Esophagus mucosa (tissue), 1 donor: ENCODE measurements at regions not wholly inside any gene's neighbourhood (a gene's known extent, or its start where the extent isn't known, plus 50 kb on each side); places are given as distances from the start of the nearest gene placed in this dataset.

Experiments used
- ATAC-seq: fragments of 200-7000 bp; cut with Tn5 transposase; one replicate; pipeline ENCODE4 v1.9.1; 2020
- donor health status: DM: yes; HTN: yes; CAD: no.

DNA sequence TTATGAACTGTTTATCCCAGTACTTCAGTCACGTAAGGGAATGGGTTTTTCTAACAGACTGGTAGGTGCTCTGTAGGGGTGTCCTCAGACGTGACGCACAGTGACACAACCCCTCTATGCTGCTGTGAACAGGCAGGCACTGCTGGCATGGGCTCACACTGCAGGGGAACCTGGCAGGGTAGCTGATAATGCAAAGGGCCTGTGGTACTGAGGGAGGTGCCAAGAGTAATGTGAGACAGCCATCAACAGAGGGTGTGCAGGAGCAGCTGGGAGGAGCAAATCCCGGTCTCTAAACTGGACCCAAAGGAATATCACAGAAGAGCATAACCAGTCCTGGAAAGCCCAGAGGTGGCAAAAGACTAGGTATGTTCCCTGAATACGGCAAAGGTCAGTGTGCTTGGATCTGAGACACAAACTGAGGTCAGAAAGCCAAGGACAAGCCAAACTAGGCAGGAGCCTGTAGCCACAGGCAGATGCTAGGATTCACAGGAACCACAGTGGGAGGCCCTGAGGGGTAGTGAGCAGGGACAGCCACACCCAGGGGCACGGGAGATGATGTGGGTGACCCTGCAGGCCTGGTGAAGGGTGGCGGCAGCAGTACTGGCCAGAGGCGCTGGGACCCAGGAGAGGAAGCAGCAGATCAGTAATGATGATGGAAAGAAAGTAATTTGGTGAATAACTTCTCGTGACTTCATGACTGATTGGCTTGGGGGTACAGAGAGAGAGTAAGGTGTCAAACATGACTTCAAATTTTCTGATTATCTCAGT, 248.1 kb upstream of the CHRNA7 start:
- no peak for ATAC-seq

DNA sequence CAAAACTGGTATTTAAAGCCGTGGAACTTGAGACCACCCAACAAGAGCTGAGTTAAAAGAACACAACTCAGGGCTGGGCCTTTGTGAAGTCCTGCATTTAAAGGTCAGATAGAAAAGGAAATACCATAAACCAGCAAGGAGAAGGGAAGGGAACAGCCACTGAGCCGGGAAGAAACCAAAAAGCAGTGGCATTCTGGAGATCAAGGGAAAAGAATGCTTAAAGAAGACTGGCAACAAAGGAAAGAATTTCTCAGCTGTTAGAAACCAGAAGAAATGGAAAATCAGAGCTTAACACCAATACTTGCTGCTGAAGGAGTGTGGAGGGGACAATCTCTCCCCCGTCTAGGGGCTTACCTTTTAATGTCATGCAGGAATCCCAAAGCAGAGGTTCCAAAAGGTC, 247.4 kb upstream of the CHRNA7 start:
- no peak for ATAC-seq

DNA sequence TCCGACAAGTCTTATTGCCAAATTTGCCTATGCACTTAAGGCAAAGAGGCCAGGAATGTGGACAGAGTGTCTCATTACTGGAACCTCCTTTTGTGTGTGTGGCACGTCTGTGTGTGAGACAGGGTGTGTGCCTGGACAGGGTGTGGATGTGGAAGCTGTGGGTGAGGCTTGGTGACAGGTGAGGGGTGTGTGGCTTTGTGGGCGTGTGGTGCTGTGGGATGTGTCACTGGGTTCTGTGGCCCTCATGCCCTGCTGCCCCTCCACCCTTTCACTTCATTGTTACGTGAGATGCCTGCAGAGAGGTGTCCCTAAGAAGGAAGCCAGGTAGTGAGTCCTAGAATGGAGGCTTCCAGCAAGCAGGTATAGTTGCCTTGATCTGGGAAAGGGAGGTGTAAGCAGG, 244.0 kb upstream of the CHRNA7 start:
- peak; percentile 64 for ATAC-seq

DNA sequence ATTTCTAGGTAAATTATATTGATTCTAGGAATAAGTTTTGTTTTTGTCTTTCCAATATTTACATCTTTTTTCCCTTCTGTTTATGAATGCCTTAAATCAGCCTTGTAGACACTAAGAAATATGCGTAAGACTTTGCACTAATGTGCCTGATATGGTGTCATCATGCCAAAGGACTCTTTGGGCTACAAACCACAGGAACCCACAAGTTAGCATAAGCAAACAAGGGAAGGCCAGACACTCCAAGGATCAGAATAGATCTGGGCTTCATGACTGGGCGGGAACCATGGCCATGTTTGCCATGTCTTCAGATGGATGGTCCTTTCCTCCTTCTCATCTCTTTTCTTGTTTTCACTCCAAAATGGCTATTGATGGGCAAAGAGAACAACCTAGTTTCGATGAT, 242.2 kb upstream of the CHRNA7 start:
- no peak for ATAC-seq

DNA sequence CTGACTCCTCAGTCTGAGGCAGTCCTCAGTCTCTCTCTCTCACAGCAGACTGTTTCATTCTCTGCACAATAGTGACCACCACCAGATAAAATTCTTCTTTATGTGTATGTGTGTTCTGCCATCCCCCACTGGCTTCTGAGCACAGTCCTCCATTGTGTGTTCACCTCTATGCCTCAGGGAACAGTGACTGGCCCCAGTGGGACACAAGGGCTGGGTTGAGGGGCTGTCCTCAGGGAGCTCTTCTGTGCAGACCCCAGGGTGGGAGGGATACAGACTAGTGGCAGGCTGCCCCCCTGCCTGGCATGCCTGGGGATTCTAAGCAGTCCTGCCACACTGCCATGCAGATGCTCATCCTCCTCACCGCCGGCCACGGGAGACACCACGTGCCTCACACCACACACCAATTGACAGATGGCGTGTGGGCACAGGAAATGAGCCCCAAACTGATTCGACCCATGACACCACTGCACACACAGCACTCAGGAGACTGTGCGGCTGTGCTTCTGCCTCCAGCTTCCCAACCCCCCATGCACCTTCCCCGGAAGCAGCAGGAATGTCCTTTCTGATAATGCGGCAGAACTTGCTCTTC, 237.6 kb upstream of the CHRNA7 start:
- no peak for ATAC-seq

DNA sequence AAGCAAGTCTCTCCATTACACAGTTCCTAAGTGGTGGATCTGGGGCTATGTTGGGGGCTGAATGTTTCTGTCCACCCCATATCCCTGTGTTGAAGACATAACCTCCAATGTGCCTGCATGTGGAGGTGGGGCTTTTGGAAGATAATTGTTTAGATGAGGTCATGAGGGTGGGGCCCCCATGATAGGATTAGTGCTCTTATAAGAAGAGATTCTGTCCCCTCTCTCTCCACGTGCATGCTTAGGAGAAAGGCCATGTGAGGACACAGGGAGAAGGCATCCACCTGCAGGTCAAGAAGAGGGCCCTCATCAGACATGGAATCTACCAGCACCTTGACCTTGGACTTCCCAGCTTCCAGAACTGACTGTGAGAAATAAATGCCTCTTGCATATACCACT, 231.0 kb upstream of the CHRNA7 start:
- ATAC-seq, result no peak

DNA sequence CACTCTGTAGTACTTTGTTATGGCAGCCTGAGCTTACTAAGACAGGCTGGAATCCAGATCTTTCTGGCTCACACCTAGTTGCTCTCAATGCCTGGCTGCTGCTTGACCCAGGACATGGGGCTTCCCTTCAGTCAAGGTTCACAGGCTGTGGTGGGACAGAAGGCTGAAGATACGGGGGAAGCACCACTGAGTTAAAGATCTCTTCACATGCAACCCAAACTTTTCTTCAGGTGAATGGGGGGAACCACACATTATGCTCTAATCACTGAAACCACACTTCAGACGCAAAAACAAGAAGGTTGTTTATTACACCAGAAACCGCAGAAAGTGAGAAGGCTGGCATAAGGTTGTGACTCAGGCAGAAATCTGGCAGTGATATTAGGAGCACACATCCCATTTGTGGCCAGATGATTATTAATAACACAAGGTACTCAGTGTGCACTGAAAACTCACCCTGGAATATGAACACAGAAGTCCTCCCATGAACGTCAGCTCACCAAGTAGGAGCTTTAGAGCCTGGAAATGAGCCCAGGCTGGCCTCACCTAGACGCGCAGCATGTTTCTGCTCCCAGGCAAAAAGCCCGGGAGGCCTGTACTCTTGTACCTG, 230.5 kb upstream of the CHRNA7 start:
- no peak for ATAC-seq

DNA sequence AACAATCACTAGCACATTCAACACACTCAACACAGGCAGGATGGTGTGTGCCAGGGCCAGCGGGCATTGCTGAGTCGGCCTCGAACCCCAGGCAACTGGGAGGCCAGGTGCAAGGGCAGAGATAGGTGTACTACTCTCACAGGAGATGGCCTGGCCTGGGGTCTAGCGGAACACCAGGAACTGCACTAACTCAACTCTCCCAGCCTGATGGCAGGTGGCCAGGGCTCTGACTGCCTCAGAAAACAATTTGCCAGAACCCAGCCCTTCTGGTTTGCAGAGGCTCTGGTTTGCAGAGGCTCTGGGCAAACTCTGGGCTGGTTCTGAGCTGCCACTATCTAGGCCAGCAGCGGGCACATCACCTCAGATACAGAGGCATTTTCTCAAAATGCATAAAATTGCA, 229.2 kb upstream of the CHRNA7 start:
- no peak for ATAC-seq

DNA sequence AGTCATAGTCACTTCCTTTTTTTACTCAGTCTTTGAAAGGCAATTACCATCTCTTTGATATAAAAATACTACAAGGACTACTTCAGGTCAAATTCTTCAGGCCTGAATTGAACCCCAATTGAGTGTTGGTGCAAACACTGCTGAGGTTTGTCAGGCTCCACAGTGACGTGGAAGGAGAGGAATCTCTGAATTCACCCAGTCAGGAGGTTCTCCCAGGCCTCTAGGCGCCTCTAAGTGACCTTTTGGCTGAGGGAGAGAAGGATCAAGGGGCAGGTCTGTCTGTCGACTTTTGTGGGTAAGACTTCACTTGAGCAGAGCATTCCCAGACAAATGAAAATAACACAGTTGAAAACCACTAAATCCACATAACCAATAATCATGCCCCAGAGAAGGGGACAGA, 227.6 kb upstream of the CHRNA7 start:
- ATAC-seq, result no peak

DNA sequence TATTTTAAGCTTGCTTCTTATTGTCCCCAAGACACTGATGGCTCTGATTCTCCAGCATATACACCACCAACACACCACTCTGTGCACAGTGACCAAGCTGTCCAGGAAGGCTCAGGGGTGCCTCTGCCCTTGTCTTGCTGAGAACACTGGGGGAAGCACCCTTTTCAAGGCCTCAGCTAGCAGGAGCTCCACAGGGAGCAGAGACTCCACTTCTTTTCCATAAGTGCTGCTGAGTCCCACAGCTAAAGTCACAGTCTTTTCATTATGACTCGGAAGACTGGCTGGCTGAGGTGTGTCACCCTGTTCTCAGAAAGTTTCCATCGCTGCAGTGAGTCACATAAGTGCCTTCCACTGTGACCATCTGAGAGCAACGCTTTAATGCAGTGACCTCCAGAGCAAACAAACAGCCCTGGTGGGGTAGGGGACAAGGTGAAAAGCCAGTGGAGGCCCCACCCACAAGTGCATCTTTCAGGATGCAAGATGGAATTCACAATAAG, 226.9 kb upstream of the CHRNA7 start:
- ATAC-seq, result no peak

DNA sequence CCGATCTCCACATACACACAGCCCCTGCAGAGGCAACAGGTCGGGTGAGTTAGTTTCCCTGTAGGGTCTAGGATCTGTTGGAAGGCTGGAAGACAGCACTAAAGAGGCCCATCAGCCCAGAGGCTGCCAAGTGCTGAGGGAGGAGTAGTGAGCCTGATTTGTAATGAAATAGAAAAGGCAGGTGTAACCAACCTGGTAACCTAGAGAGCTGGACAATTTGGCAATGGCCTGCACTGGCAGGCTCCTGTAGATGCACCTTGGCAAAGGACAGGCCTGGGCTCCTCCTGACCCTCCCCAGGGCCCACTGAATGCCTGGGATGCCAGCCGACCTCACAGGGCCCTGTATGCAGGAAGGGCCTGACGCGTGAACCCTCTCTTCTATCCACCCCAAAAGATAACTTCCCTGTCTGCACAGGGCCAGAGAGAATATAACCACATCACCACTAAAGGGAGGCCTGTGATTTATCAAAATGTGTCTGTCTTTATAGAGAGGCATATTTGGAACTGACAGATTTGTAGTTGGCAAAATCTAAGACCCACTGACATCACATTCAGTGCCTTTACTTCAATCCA, 225.1 kb upstream of the CHRNA7 start:
- ATAC-seq, result no peak

DNA sequence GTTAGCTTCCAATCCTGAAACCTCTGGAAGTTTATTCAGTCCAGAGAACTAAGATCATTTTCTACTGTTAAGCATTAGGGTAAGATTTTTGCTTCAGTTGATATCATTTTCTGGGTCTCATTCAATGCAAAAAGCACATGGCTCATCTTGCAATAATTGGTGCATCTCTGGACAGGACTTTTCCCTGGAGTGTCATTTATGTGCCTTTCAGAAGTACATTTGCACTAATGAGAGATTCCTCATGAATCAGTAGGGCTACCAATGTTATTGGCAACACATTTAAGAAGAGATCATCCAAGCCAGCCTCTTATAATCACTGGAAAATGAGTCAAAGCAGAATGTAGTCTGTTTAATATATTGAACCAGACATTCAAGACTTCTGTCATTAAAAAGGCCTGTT, 224.2 kb upstream of the CHRNA7 start:
- ATAC-seq, result no peak

DNA sequence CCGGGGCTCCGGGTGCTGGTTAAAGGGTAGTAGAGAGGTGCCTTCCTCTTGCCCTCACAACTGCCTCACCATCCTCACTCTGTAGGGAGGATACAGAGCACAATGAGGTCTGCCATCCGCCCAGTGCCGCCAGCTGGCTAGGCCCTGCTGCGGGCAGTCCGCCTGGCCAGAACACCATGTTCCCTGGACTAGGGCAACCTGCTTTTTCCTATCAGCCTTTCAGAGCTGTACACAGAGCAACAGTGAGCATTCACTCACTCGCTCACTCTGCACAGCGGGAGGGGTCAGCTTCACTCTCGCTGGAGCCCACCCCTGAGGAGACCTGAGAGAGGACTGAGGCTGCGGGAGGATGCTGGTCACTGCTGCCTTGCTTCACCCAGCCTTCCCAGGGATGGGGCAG, 218.7 kb upstream of the CHRNA7 start:
- no peak for ATAC-seq

DNA sequence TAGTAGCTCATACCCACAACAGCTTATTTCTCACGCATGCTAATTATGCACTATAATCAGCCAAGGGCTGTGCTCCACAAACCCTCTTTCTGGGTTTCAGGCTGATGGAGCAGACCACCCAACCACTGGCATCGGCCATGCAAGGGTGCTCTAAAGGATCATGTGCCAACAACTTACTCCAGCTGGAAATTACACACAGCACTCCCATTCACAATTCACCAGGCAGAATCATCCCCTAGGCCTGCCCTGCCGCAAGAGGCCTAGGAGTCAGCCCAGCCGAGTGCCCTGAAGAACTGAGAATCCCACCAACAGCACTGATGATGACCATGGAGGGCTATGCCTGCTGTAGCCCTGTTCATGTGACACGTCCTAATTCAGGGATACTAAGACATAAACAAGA, 216.2 kb upstream of the CHRNA7 start:
- no peak for ATAC-seq

DNA sequence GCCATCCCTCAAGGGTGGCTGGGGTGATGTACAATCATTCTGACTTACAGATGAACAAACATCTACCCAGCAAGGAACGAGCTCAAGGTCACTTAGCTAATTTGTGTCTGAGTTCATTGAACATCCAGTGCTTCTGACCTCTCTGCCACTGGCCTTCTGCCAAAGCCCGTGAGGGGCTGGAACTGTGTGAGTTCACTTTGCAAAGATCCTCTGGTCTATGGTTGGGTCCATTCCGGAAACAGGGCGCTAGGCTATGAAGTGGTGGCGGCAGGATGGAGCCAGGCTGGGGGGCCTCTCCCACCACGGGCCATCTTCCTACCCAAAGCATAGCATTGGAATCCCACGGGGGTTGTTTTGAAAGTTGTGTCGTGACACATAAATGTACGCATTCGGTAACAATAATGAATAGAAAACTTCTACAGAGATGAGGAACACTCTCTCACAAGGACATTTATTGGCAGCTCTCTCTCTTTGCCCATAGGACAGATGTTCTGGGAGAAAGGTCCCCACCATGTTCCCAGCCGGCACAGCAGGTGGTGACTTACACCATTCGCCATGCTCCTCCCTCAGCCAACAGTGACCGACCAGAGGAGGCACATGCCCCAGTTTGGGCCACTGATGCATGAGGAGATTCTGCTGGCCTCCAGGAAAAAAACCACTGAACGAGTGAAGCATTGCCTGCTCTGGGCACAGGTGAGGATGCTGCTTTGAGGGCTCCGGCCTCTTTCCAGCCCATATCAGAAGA, 214.7 kb upstream of the CHRNA7 start:
- ATAC-seq, result no peak

DNA sequence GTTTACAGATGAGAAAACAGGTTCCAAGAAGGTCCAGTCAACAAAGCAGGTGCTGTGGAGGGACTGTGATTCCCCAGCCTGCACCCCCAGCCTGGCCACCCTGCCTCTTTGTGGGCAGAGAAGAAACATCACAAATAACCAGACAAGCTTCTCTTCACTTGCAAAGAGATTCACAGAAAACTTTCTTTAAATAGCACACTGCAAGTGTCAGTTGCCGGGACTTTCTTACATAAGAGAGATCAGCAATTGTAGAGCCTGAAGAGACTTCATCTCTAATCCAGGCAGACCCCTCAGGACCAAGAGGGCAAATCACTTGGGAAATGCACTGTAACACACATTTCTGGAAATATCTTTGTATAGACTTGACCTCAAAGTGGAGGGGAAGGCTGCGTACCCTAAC, 207.9 kb upstream of the CHRNA7 start:
- ATAC-seq, result no peak

DNA sequence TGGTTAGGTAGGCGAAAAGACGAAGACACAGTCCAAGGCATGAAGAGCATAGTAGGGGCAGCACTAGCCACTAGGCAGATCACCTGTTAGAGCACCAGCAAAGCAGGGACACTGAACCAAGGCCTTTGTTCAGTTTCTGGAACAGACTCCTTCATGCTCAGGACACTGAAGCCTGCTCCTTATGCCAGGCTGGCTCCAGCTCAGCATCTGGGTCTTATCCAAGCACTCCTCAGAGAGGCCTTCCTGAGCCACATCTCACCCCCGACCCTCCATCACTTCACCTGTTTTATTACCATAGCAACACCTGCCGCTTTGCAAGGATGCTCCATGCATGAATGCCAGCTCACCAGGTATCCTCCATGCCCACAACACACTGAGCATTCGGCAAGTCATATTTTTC, 206.3 kb upstream of the CHRNA7 start:
- no peak for ATAC-seq

DNA sequence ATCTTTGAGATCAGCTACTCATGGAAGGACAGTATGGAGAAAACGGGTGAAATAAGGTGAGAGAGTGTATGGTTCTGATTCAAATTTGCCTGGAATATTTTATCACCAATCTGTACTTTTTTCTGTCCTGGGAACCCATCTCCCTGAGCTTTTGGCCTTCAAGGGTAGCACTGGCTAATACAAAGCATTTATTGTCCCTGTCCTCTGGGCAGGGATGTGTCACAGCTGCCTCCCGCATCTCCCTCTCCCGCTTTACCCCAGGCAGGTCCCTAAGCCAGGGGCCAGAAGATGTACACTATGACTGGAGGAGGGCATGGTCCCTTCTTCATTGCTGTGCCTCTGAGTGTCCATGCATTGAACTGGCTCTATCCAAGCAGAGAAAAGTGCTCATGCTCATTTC, 201.7 kb upstream of the CHRNA7 start:
- no peak for ATAC-seq

DNA sequence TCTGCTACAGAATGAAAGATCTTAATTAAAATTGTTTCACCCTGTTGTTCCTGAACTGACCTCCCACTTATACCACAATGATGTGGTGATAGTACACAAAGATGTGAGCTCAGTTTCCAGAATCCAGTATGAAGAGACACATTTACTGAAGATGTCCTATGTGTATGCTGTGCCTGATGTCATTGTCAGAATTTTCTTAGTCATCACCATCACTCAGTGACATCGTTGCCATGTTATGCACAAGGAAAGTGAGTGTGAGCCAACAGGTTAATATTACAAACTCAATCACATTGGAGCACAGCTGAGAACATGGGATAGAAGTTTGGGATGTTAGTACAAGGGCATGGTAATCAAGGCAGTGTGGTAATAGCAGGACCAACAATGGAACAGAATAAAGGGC, 199.7 kb upstream of the CHRNA7 start:
- no peak for ATAC-seq

DNA sequence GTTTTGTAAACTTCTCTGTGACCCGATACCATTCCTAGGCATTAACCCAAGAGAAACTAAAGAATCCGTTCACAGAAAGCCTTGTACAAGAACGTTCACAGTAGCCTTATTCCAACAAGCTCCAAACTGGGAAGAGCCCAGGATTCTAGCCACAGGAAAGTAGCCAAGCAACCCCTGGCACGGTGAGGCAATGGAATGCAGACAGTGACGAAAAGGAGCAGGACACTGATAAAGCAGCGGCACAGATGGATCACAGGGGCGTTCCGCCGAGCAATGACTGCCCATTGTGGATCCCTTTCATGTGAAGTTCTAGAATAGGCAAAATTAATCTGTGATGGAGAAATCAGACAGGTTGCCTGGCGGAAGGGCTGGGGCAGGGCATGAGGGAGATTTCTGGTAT, 198.7 kb upstream of the CHRNA7 start:
- ATAC-seq, result no peak

DNA sequence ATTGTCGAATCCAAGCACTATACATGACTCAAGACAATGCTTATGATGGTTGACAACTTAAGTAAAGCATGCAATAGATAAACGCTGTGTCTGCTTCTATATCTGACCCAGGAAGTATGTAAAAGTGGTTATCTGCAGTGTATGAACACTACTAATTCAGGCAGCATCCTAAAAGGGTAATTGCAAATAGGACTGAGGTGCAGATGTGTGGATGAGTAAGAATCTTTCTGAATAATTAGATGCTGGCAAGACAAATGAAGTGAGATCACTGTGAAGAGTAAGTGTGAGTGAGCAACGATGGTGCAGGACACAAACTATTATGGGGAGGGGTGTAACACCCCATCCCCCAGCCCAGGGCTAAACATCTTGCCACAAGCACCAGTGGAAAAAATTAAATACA, 195.7 kb upstream of the CHRNA7 start:
- ATAC-seq, result no peak

DNA sequence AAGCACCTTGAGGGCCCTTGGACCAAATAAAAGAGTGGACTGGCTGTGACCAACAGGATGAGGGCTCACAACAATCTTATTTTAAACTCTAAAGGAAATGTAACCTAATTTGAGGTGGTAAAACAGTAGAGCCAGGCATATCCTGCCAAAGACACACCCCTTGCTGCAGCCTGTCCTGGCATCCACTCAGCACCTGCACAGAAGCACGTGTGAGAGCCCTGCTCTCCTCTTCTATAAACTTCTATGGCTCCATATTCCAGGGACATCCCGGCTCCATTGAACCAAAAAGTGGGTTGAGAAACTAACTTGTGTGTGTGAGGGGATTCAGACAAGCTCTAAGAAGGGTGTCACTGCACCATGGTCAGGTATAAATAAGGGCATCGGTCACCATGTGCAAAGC, 190.9 kb upstream of the CHRNA7 start:
- no peak for ATAC-seq

DNA sequence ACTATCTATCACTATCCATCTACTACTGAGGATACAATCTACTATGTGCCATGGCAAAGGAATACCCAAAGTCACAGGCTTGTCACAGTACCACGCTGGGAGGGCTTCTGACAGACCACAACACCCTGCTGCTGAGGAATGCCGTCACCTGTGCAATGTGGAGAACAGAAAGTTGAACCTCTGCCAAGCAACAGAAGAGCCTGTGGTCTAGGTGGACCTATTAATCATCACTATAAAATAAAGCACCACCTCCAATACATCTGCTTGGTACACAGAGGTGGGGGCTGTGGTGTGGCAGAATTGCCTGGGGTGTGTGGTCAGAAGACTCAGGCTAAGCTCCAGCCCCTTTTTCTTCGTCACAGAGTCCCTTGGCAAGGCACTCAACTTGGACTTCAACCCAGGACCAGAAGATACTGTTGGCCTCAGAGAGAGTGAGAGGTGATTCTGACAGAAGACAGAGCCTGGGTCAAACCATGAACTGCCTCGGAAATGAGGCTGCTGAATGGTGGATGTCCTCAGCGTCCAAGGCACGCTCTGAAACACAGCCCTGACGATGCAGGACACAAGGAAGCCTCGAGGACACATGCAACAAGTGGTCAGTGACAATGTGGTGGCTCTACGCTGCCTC, 189.4 kb upstream of the CHRNA7 start:
- no peak for ATAC-seq
